ENCODE measurements at regions not wholly inside any gene's neighbourhood (a gene's known extent, or its start where the extent isn't known, plus 50 kb on each side); places are given as distances from the start of the nearest gene placed in this dataset.

GRCh38 chr13:58949646-58950045 is 1214.1 kb downstream of the DIAPH3 start:
- no peak overlapping the region for H3K14ac ChIP-seq (ENCODE audit: insufficient read depth, low read length)
- H2AFZ ChIP-seq (ENCODE audit: low read length): no peak overlapping the region
- no peaks in the 10 kb centered on the region for H3K23me2 ChIP-seq (ENCODE audit: insufficient read length, low read depth, low read length, poor library complexity, severe bottlenecking)
- no CpG with 5 or more reads among the region's 9 CpGs for WGBS (ENCODE audit: extremely low coverage, insufficient read length, low lambda C conversion rate)
- no peak overlapping the region for H2BK120ac ChIP-seq (ENCODE audit: low read depth, low read length, poor library complexity, severe bottlenecking)
- H3K27me3 ChIP-seq (ENCODE audit: insufficient read depth, low read length): no peaks in the 10 kb centered on the region
- peaks cover 14% of the 10 kb centered on the region for H3K9me3 ChIP-seq (ENCODE audit: control insufficient read depth, low read depth, low read length)
- no peak overlapping the region for H4K8ac ChIP-seq (replicated peaks; ENCODE audit: insufficient read length, low read depth, low read length)
- no peak overlapping the region for H4K5ac ChIP-seq (ENCODE audit: insufficient read length, low read depth, low read length)
- Mint-ChIP-seq H3K4me1 (peaks cover 0 to 3% of the 10 kb centered on the region in 2 experiments; a peak in 1 of 4 replicates), H3K36me3 (ENCODE audit: insufficient read depth in 1 of 3, low read depth in 3 of 3) (peaks cover 23 to 40% (median 26%) of the 10 kb centered on the region in 3 experiments), H3K9me3 (peaks cover 34 to 39% of the 10 kb centered on the region in 2 experiments), H3K27ac (no peak overlapping the region), H3K4me3 (no peak overlapping the region), H3K27me3 (ENCODE audit: low read depth) (no peaks in the 10 kb centered on the region)
- no peak overlapping the region for H3K4ac ChIP-seq (ENCODE audit: low read depth, low read length)
- no peak overlapping the region for H3K56ac ChIP-seq (ENCODE audit: insufficient read length, low read depth, low read length)
- H2AK5ac ChIP-seq (ENCODE audit: insufficient read length, low read length): no peak overlapping the region
- H2BK15ac ChIP-seq (ENCODE audit: low read depth, low read length): no peak overlapping the region
- no peak overlapping the region for H3K4me2 ChIP-seq (ENCODE audit: insufficient read depth, insufficient read length, low read length)
- no peak for TF ChIP-seq CTCF (conservative IDR thresholded peaks at IDR 0.05)
- H3K18ac ChIP-seq (ENCODE audit: insufficient read length, low read depth, low read length): no peak overlapping the region
- H4K91ac ChIP-seq (ENCODE audit: insufficient read length, low read depth, low read length): no peak overlapping the region
- no peak overlapping the region for H2BK12ac ChIP-seq (ENCODE audit: insufficient read length, low read depth, low read length)
- H3T11ph ChIP-seq (ENCODE audit: low read length): no peak overlapping the region
- DNase-seq: no peak
- no peak overlapping the region for H2BK20ac ChIP-seq (ENCODE audit: low read depth, low read length, poor library complexity, severe bottlenecking)
- H2BK5ac ChIP-seq (ENCODE audit: insufficient read length, low read length): no peak overlapping the region
- H3K27ac ChIP-seq (ENCODE audit: insufficient read length, low read depth, low read length): no peak overlapping the region
- no peak overlapping the region for H3K23ac ChIP-seq (ENCODE audit: insufficient read length, low read depth, low read length)
- H3K4me1 ChIP-seq (ENCODE audit: insufficient read depth, low read length): no peaks in the 10 kb centered on the region
- H4K20me1 ChIP-seq (ENCODE audit: control insufficient read depth, insufficient read depth, insufficient read length): no peaks in the 10 kb centered on the region
- H3K79me1 ChIP-seq (ENCODE audit: insufficient read depth, low read depth, low read length, poor library complexity, severe bottlenecking): no peaks in the 10 kb centered on the region
- H3K79me2 ChIP-seq (ENCODE audit: insufficient read depth, low read length): no peaks in the 10 kb centered on the region
- H3K9ac ChIP-seq (ENCODE audit: extremely low read depth, insufficient read length, low read length): no peak overlapping the region
